NCI-H1436 (cell line): ENCODE measurements at regions not wholly inside any gene's neighbourhood (a gene's known extent, or its start where the extent isn't known, plus 50 kb on each side); places are given as distances from the start of the nearest gene placed in this dataset.

Experiments
- DNase-seq: peaks from one replicate; lab custom pipeline; 2025; lab: John Stamatoyannopoulos, UW

GRCh38 chr5:68582284-68582683 lies 366.7 kb downstream of the PIK3R1 start:
- DNase-seq: no peak

- DNase-seq: no peak
Measured at GRCh38 chr5:68587171-68587570, 371.6 kb downstream of the PIK3R1 start.

- DNase-seq: no peak
Measured at GRCh38 chr5:68591850-68592249, 376.3 kb downstream of the PIK3R1 start.

GRCh38 chr5:68592351-68592750 lies 376.8 kb downstream of the PIK3R1 start:
- no peak for DNase-seq

- no peak for DNase-seq
Measured at GRCh38 chr5:68593211-68593671, 377.7 kb downstream of the PIK3R1 start.

- no peak for DNase-seq
Measured at GRCh38 chr5:68612972-68613371, 397.4 kb downstream of the PIK3R1 start.

GRCh38 chr5:68618501-68618900 lies 402.9 kb downstream of the PIK3R1 start:
- DNase-seq: no peak

- DNase-seq: no peak
Measured at GRCh38 chr5:68627001-68627400, 411.4 kb downstream of the PIK3R1 start.

GRCh38 chr5:68628082-68628814 lies 412.7 kb downstream of the PIK3R1 start:
- DNase-seq: no peak

GRCh38 chr5:68630354-68630753 lies 414.8 kb downstream of the PIK3R1 start:
- no peak for DNase-seq

- no peak for DNase-seq
Measured at GRCh38 chr5:68631884-68632283, 416.3 kb downstream of the PIK3R1 start.

GRCh38 chr5:68641211-68641610 lies 425.7 kb downstream of the PIK3R1 start:
- no peak for DNase-seq

GRCh38 chr5:68643064-68643463 lies 427.5 kb downstream of the PIK3R1 start:
- DNase-seq: no peak

GRCh38 chr5:68644971-68645370 lies 429.4 kb downstream of the PIK3R1 start:
- no peak for DNase-seq

GRCh38 chr5:68646144-68646543 lies 430.6 kb downstream of the PIK3R1 start:
- DNase-seq: no peak

- DNase-seq: no peak
Measured at GRCh38 chr5:68647743-68648142, 432.2 kb downstream of the PIK3R1 start.

- no peak for DNase-seq
Measured at GRCh38 chr5:68648944-68649857, 433.6 kb downstream of the PIK3R1 start.

- DNase-seq: no peak
Measured at GRCh38 chr5:68652534-68652965, 437.0 kb downstream of the PIK3R1 start.

GRCh38 chr5:68653471-68653870 lies 437.9 kb downstream of the PIK3R1 start:
- no peak for DNase-seq

- DNase-seq: no peak
Measured at GRCh38 chr5:68657055-68657961, 436.5 kb upstream of the SLC30A5 start.

- DNase-seq: no peak
Measured at GRCh38 chr5:68658810-68659372, 434.9 kb upstream of the SLC30A5 start.

- no peak for DNase-seq
Measured at GRCh38 chr5:68659881-68660280, 433.9 kb upstream of the SLC30A5 start.
